HG03342 (cell line): ENCODE measurements at regions not wholly inside any gene's neighbourhood (a gene's known extent, or its start where the extent isn't known, plus 50 kb on each side); places are given as distances from the start of the nearest gene placed in this dataset.
"Not testable (repeated sequence)": the region's sequence is repeated elsewhere in the genome, so short reads cannot be mapped to it uniquely, and the experiment has no call there.

ENCODE experiments used
- ATAC-seq: cut with Tn5 transposase; IDR thresholded peaks from one replicate; pipeline ENCODE4 v1.9.1; 2021; ENCODE audit warnings: mild to moderate bottlenecking, moderate library complexity; ENCODE audit not compliant: unreplicated experiment

- ATAC-seq = no peak
Measured at GRCh38 chr16:76970087-76970744, 220.8 kb upstream of the MON1B start.

GRCh38 chr16:76970745-76971099 is 220.3 kb upstream of the MON1B start:
- no peak for ATAC-seq

- ATAC-seq = peak; percentile 95
Measured at GRCh38 chr16:76976101-76976500, 214.9 kb upstream of the MON1B start.

- no peak for ATAC-seq
Measured at GRCh38 chr16:76976756-76977155, 214.2 kb upstream of the MON1B start.

- ATAC-seq = no peak
Measured at GRCh38 chr16:76984196-76984595, 206.8 kb upstream of the MON1B start.

- no peak for ATAC-seq
Measured at GRCh38 chr16:76985392-76986045, 205.5 kb upstream of the MON1B start.

GRCh38 chr16:76988526-76988925 is 202.5 kb upstream of the MON1B start:
- no peak for ATAC-seq

- no peak for ATAC-seq
Measured at GRCh38 chr16:77002644-77003043, 188.3 kb upstream of the MON1B start.

GRCh38 chr16:77009453-77009852 is 181.5 kb upstream of the MON1B start:
- ATAC-seq = no peak

GRCh38 chr16:77014441-77014840 is 176.5 kb upstream of the MON1B start:
- no peak for ATAC-seq

- no peak for ATAC-seq
Measured at GRCh38 chr16:77030600-77030999, 160.4 kb upstream of the MON1B start.

GRCh38 chr16:77033516-77033915 is 157.5 kb upstream of the MON1B start:
- ATAC-seq = no peak

- ATAC-seq = no peak
Measured at GRCh38 chr16:77035361-77035760, 155.6 kb upstream of the MON1B start.

GRCh38 chr16:77037696-77038347 is 153.2 kb upstream of the MON1B start:
- no peak for ATAC-seq

GRCh38 chr16:77041468-77041867 is 149.5 kb upstream of the MON1B start:
- no peak for ATAC-seq

GRCh38 chr16:77043076-77043475 is 147.9 kb upstream of the MON1B start:
- ATAC-seq = no peak

GRCh38 chr16:77046206-77046605 is 144.8 kb upstream of the MON1B start:
- ATAC-seq = no peak

GRCh38 chr16:77048085-77048484 is 142.9 kb upstream of the MON1B start:
- ATAC-seq = no peak

GRCh38 chr16:77049577-77049976 is 141.4 kb upstream of the MON1B start:
- ATAC-seq = no peak

- ATAC-seq = not testable (repeated sequence)
Measured at GRCh38 chr16:77056597-77056996, 134.4 kb upstream of the MON1B start.

- no peak for ATAC-seq
Measured at GRCh38 chr16:77057161-77057774, 133.7 kb upstream of the MON1B start.

- no peak for ATAC-seq
Measured at GRCh38 chr16:77059446-77059845, 131.5 kb upstream of the MON1B start.
